GM06990 (cell line): ENCODE measurements at regions not wholly inside any gene's neighbourhood (a gene's known extent, or its start where the extent isn't known, plus 50 kb on each side); places are given as distances from the start of the nearest gene placed in this dataset.

Experiments
- DNase-seq: peaks from one replicate; pipeline ENCODE4 v3.0.0-alpha.2; 2011; ENCODE audit not compliant: insufficient read length; ENCODE audit errors: extremely low read depth
- H3K27me3 ChIP-seq: replicated peaks from 2 replicates; pipeline ENCODE4 v1.6.0; 2011; ENCODE audit warnings: low read length; ENCODE audit not compliant: control insufficient read depth, insufficient read depth
- H3K36me3 ChIP-seq: 2 replicates; pipeline ENCODE4 v1.5.1; 2011; ENCODE audit warnings: low read length; ENCODE audit not compliant: control insufficient read depth, insufficient read depth
- H3K4me3 ChIP-seq: replicated peaks from 2 replicates; pipeline ENCODE4 v1.5.1; 2011; ENCODE audit warnings: low read depth, mild to moderate bottlenecking, control low read depth, low read length
- TF ChIP-seq, protein P1 (sequence below): IDR thresholded peaks from 2 replicates; pipeline ENCODE4 v1.5.1; 2011; ENCODE audit warnings: low read length, control low read depth, mild to moderate bottlenecking, inconsistent platforms; ENCODE audit not compliant: insufficient read depth, poor library complexity, severe bottlenecking

DNA sequence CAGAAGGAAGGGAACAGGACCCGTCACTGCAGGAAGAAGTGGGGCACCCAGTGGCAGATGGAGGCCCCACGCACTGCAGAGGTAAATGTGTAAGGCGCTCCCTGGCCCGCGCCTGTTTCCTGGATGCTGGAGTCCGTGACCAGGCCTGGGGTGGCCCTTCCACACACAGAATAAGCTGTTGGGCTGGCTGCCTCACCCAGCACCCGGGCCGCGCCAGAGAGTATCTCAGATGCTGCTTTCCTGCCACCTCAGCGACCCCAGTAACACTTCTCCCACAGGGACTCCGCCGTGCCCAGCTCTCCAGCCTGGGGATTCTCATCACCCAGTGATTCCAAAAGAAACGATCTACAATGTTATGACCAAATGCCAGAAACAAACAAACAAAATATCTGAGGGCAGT lies 1993.1 kb downstream of the TP53TG3F start:
- DNase-seq, result no peak
- Histone ChIP-seq H3K36me3 (no peaks in the 10 kb centered on the region), H3K27me3 (no peaks in the 10 kb centered on the region), H3K4me3 (no peak overlapping the region)
- TF ChIP-seq, protein P1, sequence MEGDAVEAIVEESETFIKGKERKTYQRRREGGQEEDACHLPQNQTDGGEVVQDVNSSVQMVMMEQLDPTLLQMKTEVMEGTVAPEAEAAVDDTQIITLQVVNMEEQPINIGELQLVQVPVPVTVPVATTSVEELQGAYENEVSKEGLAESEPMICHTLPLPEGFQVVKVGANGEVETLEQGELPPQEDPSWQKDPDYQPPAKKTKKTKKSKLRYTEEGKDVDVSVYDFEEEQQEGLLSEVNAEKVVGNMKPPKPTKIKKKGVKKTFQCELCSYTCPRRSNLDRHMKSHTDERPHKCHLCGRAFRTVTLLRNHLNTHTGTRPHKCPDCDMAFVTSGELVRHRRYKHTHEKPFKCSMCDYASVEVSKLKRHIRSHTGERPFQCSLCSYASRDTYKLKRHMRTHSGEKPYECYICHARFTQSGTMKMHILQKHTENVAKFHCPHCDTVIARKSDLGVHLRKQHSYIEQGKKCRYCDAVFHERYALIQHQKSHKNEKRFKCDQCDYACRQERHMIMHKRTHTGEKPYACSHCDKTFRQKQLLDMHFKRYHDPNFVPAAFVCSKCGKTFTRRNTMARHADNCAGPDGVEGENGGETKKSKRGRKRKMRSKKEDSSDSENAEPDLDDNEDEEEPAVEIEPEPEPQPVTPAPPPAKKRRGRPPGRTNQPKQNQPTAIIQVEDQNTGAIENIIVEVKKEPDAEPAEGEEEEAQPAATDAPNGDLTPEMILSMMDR, result no peak

DNA sequence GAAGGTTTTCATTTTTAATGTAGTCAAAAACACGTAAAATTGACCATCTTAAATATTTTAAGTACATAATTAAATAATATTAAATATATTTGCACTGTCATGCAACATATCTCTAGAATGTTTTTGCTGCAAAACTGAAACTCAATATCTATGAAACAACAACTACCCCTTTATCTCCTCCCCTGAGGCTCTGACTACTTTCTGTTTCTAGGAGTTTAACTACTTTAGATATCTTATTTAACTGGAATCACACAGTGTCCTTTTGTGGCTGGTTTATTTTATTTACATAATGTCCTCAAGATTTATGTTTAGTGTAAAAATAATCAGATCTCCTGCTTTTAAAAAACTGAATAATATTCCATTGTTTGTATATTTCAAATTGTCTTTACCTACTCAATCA lies 2003.9 kb downstream of the TP53TG3F start:
- no peaks in the 10 kb centered on the region for H3K36me3 ChIP-seq
- H3K4me3 ChIP-seq, result no peak overlapping the region
- TF ChIP-seq, protein P1, result no peak
- H3K27me3 ChIP-seq, result no peaks in the 10 kb centered on the region
- DNase-seq, result no peak

DNA sequence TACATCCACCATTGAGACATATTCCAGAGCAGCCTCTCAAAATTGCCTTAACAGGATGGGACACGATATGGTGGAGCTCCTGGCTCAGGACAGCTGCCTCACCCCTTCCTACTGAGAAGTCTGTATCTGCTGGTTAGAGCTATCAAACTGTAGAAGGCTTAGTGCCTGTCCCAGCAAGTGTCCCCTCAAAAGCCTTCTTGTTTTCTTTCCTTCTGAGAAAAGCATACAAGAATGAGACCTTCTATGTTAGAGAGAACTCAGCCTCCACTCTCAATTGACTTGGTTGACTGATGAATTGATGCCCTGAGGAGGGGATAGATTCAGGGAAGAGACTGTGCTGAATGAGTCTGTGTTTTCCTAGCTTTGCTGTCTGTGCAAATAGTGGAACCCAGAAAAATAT lies 2020.9 kb downstream of the TP53TG3F start:
- no peak overlapping the region for H3K4me3 ChIP-seq
- DNase-seq, result no peak
- no peaks in the 10 kb centered on the region for H3K36me3 ChIP-seq
- TF ChIP-seq, protein P1, result no peak
- no peaks in the 10 kb centered on the region for H3K27me3 ChIP-seq

DNA sequence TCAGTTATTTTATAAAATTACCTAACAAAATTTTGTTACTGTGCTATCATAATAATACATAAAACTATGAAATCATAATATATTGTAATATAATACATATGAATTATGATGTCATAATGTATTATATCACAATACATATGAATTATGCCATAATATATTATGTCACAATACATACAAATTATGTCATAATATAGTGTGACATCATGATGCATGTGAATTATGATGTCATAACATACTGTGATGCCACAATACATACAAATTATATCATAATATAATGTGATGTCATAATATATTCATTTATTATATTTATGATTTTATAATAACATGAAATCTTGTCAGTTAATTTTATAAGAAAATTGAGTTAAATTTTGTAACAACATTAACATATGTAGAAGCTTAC lies 2021.6 kb downstream of the TP53TG3F start:
- TF ChIP-seq, protein P1, result no peak
- H3K36me3 ChIP-seq, result no peaks in the 10 kb centered on the region
- H3K27me3 ChIP-seq, result no peaks in the 10 kb centered on the region
- H3K4me3 ChIP-seq, result no peak overlapping the region
- no peak for DNase-seq

DNA sequence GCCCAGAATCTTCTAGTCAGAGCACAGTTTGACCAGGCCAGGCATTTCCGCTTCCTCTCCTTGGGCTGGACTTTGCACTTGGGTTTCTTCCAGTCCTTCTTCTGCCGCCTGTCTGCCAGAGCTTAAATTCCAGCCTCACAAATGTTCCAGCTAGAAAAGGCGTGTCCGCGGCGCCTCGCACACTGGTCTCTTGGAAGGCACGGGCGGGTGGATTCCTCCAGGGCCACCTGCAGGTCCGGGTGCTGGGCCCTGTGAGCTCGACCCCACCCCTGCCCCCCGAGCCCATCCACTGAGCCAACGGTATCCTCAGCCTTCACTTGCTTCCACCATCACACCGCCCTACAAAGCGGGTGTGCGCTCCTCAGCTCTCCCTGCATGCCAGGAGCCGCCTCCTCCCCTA lies 2026.5 kb downstream of the TP53TG3F start:
- no peaks in the 10 kb centered on the region for H3K36me3 ChIP-seq
- H3K27me3 ChIP-seq, result no peaks in the 10 kb centered on the region
- H3K4me3 ChIP-seq, result no peak overlapping the region
- TF ChIP-seq, protein P1, result no peak
- no peak for DNase-seq

DNA sequence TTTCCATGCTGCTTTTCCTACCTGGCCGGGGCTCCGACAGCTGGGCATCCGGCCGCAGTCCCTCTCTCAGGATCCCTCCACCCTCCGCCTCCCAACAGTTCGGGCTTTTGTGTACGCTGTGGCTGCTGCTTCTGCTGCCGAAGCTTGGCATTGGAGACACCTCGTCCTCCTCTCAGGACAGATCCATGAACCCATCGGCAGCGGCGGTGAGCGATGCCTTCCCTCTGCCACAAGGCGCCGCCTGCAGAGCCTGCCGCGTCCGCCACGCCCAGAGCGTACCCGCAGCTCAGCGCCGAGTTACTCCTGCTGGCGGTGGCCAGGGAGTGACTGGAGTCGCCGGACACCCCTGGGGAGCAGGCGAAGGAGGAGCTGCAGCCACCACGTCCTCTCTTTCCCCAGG lies 2032.8 kb downstream of the TP53TG3F start:
- no peak overlapping the region for H3K4me3 ChIP-seq
- DNase-seq, result no peak
- no peaks in the 10 kb centered on the region for H3K27me3 ChIP-seq
- no peaks in the 10 kb centered on the region for H3K36me3 ChIP-seq
- TF ChIP-seq, protein P1, result no peak
